ENCODE measurements at regions not wholly inside any gene's neighbourhood (a gene's known extent, or its start where the extent isn't known, plus 50 kb on each side); places are given as distances from the start of the nearest gene placed in this dataset.

DNA sequence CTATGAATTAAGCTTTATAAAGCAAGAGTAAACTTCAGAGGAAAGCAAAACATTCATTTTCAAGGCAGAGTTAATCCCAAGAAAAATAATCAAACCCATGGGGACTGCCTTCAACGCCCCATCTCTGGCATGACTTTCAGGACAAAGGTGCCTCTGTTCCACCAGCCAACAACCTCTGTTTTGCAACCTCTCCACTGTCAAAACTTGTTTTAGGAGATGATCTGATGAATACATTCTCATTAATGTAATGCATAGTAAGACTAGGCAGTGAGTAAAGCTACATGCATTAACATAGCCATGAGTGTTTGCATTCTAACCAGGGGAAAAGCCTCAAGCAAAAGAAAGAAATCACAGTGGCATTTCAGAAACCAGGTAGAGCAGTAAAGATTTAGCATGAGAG is 357.0 kb downstream of the FBXO15 start:
- DNase-seq (ENCODE audit: low read depth), result no peak

DNA sequence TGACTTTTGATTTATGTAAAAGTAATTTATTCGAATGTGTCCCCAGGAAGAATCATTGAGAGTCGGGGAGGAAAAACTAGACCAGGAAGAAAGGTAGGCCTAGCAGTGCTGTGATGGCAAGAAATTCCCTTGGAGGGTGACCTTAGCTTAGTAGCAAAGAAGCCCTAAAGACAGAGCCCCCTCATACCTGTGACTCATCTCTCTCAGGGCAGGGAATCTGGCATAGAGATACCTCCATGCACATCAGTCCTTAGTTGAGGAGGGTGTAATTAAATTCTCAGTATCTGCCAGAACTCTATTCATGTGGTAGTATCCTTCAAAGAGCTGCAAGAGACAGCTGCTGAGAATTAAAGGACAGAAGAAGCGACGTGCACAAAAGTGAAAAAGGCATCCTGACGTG is 360.3 kb downstream of the FBXO15 start:
- DNase-seq (ENCODE audit: low read depth), result no peak

DNA sequence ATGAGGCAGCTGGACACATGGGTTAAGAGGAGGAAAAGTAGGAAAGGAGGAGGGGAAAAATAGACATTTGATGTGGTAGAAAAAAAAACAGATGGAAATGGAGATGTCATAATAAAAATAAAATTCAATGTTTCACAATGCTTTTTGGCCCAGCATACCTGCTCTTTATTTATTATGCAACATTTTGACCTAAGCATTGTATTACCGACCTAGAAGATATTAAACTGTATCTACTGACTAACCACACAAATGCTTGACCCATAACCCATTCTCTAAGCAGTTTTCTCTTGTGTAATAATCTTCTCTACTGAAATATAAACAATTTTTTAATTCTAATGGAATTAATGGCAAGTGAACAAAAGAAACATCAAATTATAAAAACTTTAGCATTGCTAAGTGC is 362.3 kb downstream of the FBXO15 start:
- no peak for DNase-seq (ENCODE audit: low read depth)

GRCh38 chr18:73784853-73785252 is 362.8 kb downstream of the FBXO15 start:
- no peak for DNase-seq (ENCODE audit: low read depth)

- no peak for DNase-seq (ENCODE audit: low read depth)
Measured at GRCh38 chr18:73782405-73782804, 365.2 kb downstream of the FBXO15 start.

DNA sequence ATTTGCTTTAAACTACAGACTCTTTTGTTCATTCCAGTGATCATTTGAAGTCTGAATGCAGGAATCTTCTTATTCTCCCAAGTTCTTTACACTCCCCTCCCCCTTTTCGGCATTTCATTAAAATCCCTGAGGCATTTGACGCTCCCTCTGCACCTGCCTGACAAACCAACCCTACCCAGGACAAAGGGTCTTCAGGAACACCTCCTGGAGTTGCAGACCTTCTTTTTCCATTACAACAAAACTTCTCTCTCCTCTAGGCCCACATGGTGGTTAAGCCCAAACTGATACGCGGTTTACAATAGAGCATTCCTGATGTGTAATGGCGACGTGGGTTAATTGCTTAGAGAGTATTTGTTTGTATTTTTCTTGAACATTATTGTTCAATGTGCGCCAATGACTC is 367.4 kb downstream of the FBXO15 start:
- DNase-seq (ENCODE audit: low read depth), result no peak

- no peak for DNase-seq (ENCODE audit: low read depth)
Measured at GRCh38 chr18:73778032-73778359, 369.6 kb downstream of the FBXO15 start.

DNA sequence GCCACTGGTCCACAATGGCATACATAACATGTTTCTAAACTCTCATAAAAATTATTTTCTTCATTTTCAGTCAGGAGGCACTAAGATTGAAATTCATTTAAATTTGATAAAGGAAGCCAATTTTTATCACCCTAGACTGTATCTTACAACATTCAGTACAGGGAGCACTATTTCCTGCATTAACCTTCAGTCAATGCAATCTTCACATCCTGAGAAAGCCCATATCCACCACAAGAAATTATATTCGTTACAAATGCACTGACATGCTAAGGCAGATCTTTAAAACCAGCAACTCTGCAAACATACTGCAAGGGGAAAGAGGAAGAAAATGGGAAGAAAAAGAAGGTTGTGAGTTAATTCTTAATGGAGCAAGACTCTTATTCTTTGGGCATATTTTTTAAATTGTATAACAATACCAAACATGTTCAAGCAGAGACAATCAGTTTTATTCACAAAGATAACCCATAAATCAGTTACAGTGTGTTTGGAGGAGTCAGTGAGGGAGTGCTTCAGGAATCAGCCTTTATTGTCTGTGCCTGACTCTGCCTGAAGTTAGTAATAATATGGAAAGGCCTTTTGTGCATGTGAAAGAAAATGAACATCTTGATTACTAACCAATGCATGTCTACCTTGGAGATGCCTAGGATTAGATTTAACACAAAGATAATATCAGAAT is 370.1 kb downstream of the FBXO15 start:
- DNase-seq (ENCODE audit: low read depth), result no peak

DNA sequence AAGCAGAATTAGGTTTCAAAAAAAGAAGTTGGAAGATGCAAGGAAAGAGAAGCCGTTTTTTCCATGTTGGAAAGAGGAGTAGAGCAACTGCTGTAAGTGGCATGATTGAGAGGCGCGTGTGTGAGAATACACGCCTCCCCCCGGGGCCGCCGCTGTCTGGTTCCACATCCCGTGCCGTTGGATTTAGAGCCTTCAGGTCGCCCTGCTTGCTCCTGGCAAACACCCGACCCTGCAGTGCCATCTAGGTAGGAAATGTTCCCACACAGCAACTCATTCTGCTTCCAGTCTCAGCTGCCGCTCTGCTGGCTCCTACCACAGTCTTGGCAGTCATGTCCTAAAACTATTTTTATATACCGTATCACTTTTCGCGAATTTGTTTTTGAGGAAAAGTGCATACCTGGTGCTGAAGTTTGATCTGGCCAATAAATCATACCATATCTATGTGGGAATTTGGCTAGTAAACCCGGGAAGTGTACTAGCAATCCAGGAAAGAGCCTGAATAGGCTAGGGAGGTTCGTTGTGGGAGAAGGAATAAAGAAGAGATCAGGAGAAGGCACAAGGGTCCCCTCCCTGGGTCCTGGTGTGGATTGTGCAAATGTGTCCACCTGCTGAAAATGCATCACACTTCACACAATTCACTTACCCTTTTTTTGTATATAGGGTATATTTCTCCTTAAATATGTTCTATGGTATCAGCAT is 372.7 kb downstream of the FBXO15 start:
- peak; percentile 10 for DNase-seq (ENCODE audit: low read depth)

- DNase-seq (ENCODE audit: low read depth), result no peak
Measured at GRCh38 chr18:73768043-73768442, 379.6 kb downstream of the FBXO15 start.

- no peak for DNase-seq (ENCODE audit: low read depth)
Measured at GRCh38 chr18:73766910-73767515, 380.6 kb downstream of the FBXO15 start.

DNA sequence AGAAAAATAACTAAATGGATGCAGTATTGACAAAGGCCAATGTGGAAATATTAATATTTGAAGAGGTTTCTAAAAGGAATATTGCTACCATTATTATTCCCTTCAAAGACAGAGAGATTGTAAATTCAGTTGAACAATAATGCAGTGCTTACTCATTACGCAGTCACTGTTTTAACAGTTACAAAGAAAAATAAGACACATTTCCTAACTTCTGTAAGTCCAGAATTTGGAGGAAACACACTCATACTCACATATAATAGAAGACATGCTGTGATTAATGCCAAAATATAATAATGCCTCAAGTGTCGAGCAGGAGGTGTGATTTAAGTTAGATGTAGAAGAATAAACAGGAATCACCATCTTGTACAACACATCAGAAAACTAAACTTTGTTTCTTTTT is 389.2 kb downstream of the FBXO15 start:
- peak; percentile 13 for DNase-seq (ENCODE audit: low read depth)

DNA sequence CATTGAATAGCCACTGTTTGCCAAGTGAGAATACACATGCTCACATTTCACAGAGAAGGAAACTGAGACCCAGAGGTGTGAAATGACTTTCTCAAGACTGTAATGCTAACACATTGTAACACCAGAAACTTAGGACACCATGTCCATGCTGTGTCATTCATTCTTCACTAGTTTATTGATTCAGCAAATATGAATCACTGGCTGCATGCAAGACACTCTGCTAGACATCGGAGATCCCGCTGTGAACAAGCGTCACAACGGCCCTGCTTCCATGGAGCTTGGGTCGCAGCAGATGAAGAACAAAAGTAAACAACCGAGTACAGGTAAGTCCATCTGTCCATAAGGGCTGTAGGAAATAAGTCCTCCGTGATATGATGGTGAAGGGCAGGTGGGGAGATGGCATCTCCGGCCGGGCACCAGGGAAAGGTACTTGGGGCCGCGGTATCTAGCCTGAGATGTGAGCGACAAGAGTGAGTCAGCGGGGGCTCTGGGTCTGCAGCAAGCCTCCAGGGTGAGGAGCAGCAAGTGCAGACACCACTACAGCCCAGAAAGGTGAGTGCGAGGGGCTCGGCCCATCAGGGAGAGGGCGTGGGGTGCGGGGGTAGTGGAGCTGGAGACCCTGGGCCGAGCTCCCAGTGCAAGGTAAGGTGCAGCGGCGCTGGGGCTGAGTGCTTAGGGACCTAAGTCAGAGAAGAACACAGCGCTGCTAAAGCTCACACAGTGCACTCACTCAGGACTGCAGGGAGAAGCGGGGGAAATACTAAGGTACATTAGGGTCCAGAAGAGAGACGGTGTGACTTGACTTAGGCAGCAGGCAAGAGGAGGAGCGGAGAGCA is 391.2 kb downstream of the FBXO15 start:
- DNase-seq (ENCODE audit: low read depth), result no peak

DNA sequence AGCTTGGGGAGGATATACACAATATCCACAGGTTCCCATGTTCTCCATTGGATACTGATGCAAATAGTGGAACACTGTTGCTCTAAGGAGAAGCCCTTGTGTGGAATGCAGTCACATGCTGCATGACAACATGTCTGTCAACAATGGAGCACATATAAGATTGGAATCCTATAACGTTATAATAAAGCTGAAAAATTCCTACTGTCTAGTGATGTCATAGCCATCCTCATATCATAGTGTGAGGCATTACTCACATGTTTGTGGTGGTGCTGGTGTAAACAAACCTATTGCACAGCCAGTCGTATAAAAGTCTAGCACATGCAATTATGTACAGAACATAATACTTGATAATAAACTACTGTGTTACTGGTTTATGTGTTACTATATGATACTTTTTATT is 394.7 kb downstream of the FBXO15 start:
- no peak for DNase-seq (ENCODE audit: low read depth)

- DNase-seq (ENCODE audit: low read depth), result no peak
Measured at GRCh38 chr18:73752546-73752945, 395.1 kb downstream of the FBXO15 start.

DNA sequence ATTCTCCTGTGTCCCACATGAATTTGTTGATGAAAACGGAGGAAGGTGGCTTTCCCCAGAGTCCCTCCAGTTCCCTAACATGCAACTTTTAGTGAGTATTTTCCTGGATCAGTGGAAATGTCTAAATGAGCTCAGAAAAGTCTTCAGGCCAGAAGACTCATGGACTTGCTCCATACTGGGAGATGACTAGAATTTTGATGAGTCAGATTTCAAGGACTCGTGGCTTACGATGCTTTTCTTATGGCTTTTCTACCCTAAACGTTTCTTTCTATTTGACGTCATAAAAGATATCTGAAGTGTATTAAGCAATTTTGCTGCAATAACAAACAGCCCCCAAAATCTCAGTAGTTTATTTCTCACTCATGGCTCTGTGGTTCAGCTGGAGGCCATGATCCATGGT is 397.6 kb downstream of the FBXO15 start:
- DNase-seq (ENCODE audit: low read depth), result no peak

- DNase-seq (ENCODE audit: low read depth), result no peak
Measured at GRCh38 chr18:73749304-73749703, 398.3 kb downstream of the FBXO15 start.

- no peak for DNase-seq (ENCODE audit: low read depth)
Measured at GRCh38 chr18:73748731-73749130, 398.9 kb downstream of the FBXO15 start.

DNA sequence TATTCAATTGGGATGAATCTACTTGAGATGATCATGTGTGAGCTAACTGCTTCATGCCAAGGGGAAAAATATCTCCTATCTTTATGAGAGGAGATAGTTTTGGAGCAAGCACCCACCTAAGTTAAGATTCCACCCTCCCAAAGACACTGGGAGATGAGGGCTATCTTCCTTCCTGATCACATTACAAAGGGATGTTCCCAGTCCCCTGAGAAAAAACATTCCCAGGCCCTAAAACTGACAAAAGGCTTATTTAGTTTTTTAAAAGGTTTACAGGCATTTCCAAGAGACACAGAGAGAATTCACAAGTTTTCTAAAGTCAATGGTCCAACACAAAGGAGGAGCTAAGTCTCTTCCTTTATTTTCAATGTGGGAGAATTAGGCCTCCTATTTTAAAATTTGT is 401.5 kb downstream of the FBXO15 start:
- no peak for DNase-seq (ENCODE audit: low read depth)

DNA sequence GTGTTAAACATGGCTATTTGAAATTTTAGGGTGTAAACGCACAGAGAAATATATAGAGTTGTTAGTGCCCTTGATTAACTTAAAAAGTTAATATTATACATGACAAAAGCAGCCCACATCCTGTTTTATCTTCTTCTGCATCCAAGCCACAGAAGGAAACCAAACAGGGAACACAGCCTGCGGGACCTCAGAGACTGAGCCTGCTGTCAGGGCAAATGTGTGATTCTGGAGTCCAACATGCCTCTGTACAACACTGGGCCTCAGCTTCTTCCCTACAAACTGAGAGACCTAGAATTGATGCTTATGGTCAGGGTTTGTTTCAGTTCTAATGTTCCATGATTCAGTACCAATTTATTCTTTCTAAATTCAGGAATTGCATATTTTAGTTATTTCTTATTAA is 404.7 kb downstream of the FBXO15 start:
- no peak for DNase-seq (ENCODE audit: low read depth)

DNA sequence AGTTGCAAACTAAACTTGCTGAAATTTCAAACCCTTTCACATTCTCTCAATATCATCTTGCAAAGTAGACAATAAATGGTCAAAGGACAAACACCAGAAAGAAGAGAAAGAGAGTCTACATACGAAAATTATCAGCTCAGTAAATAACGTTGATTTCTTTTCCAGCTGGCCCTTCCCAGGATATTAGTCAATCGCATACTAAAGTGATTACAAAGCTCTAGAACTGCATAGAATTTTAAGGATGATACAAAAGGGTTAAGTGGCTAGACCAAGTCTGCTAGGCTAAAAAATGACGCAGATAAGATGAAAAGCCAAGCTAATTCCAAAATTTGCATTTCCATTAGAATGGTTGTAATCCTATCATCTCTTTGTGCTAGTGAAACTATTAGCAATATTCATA is 405.7 kb downstream of the FBXO15 start:
- DNase-seq (ENCODE audit: low read depth), result no peak

DNA sequence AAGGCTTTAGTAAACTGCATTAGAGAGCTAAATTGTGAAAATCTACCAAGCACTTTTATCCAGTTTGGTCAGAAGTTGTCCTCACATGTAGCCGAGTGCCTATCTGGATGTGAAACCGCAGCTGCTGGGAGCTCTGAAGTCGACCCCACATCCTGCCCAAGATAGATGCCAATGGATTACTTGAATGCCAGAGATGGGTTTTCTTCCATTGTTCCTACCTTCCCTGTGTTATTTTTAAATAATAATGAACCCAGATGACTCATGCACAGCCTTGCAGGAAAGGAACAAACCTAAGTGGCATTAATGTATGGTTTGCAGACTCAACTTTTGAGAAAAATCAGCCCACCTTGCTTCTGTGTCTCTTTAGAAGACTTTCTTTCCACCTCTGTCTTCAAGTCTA is 408.5 kb downstream of the FBXO15 start:
- DNase-seq (ENCODE audit: low read depth), result no peak

DNA sequence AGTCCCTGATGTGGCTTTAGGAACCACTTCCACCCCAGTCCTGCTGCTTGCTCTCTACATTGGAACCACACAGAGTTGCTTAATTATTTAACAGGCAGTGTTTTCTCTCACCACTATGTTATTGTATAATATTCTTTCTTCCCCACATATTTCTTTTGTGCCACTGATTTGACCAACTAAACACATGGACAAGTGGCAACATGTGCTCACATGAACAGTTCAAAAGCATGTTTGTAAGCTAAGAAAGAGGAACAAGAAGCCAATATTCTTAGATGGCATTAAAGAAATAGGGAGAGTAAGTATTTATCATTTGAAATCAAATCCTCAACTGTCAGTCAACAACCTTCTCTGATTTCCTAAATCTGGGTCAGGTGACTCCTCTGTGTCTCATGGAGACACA is 409.6 kb downstream of the FBXO15 start:
- DNase-seq (ENCODE audit: low read depth), result no peak

All from stromal cell of bone marrow (primary cell).